ENCODE measurements at regions not wholly inside any gene's neighbourhood (a gene's known extent, or its start where the extent isn't known, plus 50 kb on each side); places are given as distances from the start of the nearest gene placed in this dataset.

- TF ChIP-seq MYC (IDR thresholded peaks at IDR 0.05; ENCODE audit: insufficient read depth, insufficient read length, insufficient replicate concordance, low read length, severe bottlenecking), result no peak
- no peak for TF ChIP-seq CTCF (IDR thresholded peaks at IDR 0.05 in 2 of 3, conservative IDR thresholded peaks at IDR 0.05 in 1 of 3; ENCODE audit: control insufficient read depth in 2 of 3, extremely low read depth in 1 of 3, insufficient read depth in 1 of 3, low read depth in 3 of 3, low read length in 3 of 3)
These were observed 758.8 kb downstream of the NR2F1-AS1 start for GRCh38 chr5:92822183-92822582.

All from GM12878 (cell line).